ENCODE measurements at regions not wholly inside any gene's neighbourhood (a gene's known extent, or its start where the extent isn't known, plus 50 kb on each side); places are given as distances from the start of the nearest gene placed in this dataset.

- Histone ChIP-seq H3K4me3 (ENCODE audit: low read length) (no peak overlapping the region), H3K9ac (ENCODE audit: low read depth, low read length) (no peak overlapping the region), H3K36me3 (ENCODE audit: insufficient read depth, low read depth, low read length) (no peaks in the 10 kb centered on the region), H3K27me3 (ENCODE audit: insufficient read depth, low read length) (no peaks in the 10 kb centered on the region), H3K9me3 (ENCODE audit: insufficient read depth, low read depth, low read length) (no peaks in the 10 kb centered on the region), H3K27ac (ENCODE audit: low read length) (no peak overlapping the region), H3K4me1 (ENCODE audit: insufficient read depth, low read length) (no peaks in the 10 kb centered on the region)
Measured at GRCh38 chr6:114471450-114471849, 128.6 kb upstream of the HS3ST5 start.

GRCh38 chr6:114467931-114468330 lies 125.1 kb upstream of the HS3ST5 start:
- H3K4me3 ChIP-seq (ENCODE audit: low read length): no peak overlapping the region
- H3K9ac ChIP-seq (ENCODE audit: low read depth, low read length): no peak overlapping the region
- H3K27ac ChIP-seq (ENCODE audit: low read length): no peak overlapping the region
- H3K9me3 ChIP-seq (ENCODE audit: insufficient read depth, low read depth, low read length): no peaks in the 10 kb centered on the region
- no peaks in the 10 kb centered on the region for H3K4me1 ChIP-seq (ENCODE audit: insufficient read depth, low read length)
- no peaks in the 10 kb centered on the region for H3K27me3 ChIP-seq (ENCODE audit: insufficient read depth, low read length)
- H3K36me3 ChIP-seq (ENCODE audit: insufficient read depth, low read depth, low read length): no peaks in the 10 kb centered on the region

- H3K36me3 ChIP-seq (ENCODE audit: insufficient read depth, low read depth, low read length): no peaks in the 10 kb centered on the region
- no peaks in the 10 kb centered on the region for H3K4me1 ChIP-seq (ENCODE audit: insufficient read depth, low read length)
- no peaks in the 10 kb centered on the region for H3K27me3 ChIP-seq (ENCODE audit: insufficient read depth, low read length)
- H3K9me3 ChIP-seq (ENCODE audit: insufficient read depth, low read depth, low read length): no peaks in the 10 kb centered on the region
- no peak overlapping the region for H3K9ac ChIP-seq (ENCODE audit: low read depth, low read length)
- no peak overlapping the region for H3K27ac ChIP-seq (ENCODE audit: low read length)
- no peak overlapping the region for H3K4me3 ChIP-seq (ENCODE audit: low read length)
Measured at GRCh38 chr6:114465511-114465910, 122.7 kb upstream of the HS3ST5 start.

- Histone ChIP-seq H3K4me3 (ENCODE audit: low read length) (no peak overlapping the region), H3K9ac (ENCODE audit: low read depth, low read length) (no peak overlapping the region), H3K27me3 (ENCODE audit: insufficient read depth, low read length) (no peaks in the 10 kb centered on the region), H3K4me1 (ENCODE audit: insufficient read depth, low read length) (peaks cover 4% of the 10 kb centered on the region; the same call in 1 of the 2 replicates), H3K9me3 (ENCODE audit: insufficient read depth, low read depth, low read length) (no peaks in the 10 kb centered on the region), H3K27ac (ENCODE audit: low read length) (no peak overlapping the region), H3K36me3 (ENCODE audit: insufficient read depth, low read depth, low read length) (no peaks in the 10 kb centered on the region)
Measured at GRCh38 chr6:114453737-114454276, 111.0 kb upstream of the HS3ST5 start.

- Histone ChIP-seq H3K36me3 (ENCODE audit: insufficient read depth, low read depth, low read length) (no peaks in the 10 kb centered on the region), H3K27ac (ENCODE audit: low read length) (no peak overlapping the region)
Measured at GRCh38 chr6:114452785-114453401, 110.1 kb upstream of the HS3ST5 start.

GRCh38 chr6:114450631-114451030 lies 107.8 kb upstream of the HS3ST5 start:
- no peaks in the 10 kb centered on the region for H3K27me3 ChIP-seq (ENCODE audit: insufficient read depth, low read length)

More at GRCh38 chr6:114452785-114453401, 110.1 kb upstream of the HS3ST5 start:
- H3K9ac ChIP-seq (ENCODE audit: low read depth, low read length): no peak overlapping the region
- H3K4me3 ChIP-seq (ENCODE audit: low read length): no peak overlapping the region
- no peaks in the 10 kb centered on the region for H3K27me3 ChIP-seq (ENCODE audit: insufficient read depth, low read length)
- no peaks in the 10 kb centered on the region for H3K9me3 ChIP-seq (ENCODE audit: insufficient read depth, low read depth, low read length)
- H3K4me1 ChIP-seq (ENCODE audit: insufficient read depth, low read length): peaks cover 4% of the 10 kb centered on the region; the same call in 1 of the 2 replicates

GRCh38 chr6:114449659-114450058 lies 106.8 kb upstream of the HS3ST5 start:
- Histone ChIP-seq H3K27me3 (ENCODE audit: insufficient read depth, low read length) (no peaks in the 10 kb centered on the region), H3K4me3 (ENCODE audit: low read length) (no peak overlapping the region), H3K9me3 (ENCODE audit: insufficient read depth, low read depth, low read length) (no peaks in the 10 kb centered on the region), H3K4me1 (ENCODE audit: insufficient read depth, low read length) (peaks cover 4% of the 10 kb centered on the region; the same call in 1 of the 2 replicates), H3K27ac (ENCODE audit: low read length) (no peak overlapping the region), H3K36me3 (ENCODE audit: insufficient read depth, low read depth, low read length) (no peaks in the 10 kb centered on the region), H3K9ac (ENCODE audit: low read depth, low read length) (no peak overlapping the region)

More at GRCh38 chr6:114450631-114451030, 107.8 kb upstream of the HS3ST5 start:
- no peak overlapping the region for H3K27ac ChIP-seq (ENCODE audit: low read length)
- H3K4me3 ChIP-seq (ENCODE audit: low read length): no peak overlapping the region
- no peak overlapping the region for H3K9ac ChIP-seq (ENCODE audit: low read depth, low read length)
- H3K9me3 ChIP-seq (ENCODE audit: insufficient read depth, low read depth, low read length): no peaks in the 10 kb centered on the region
- peaks cover 4% of the 10 kb centered on the region; the same call in 1 of the 2 replicates for H3K4me1 ChIP-seq (ENCODE audit: insufficient read depth, low read length)
- H3K36me3 ChIP-seq (ENCODE audit: insufficient read depth, low read depth, low read length): no peaks in the 10 kb centered on the region

- Histone ChIP-seq H3K27me3 (ENCODE audit: insufficient read depth, low read length) (no peaks in the 10 kb centered on the region), H3K4me1 (ENCODE audit: insufficient read depth, low read length) (peaks cover 4% of the 10 kb centered on the region; the same call in 1 of the 2 replicates), H3K9ac (ENCODE audit: low read depth, low read length) (no peak overlapping the region), H3K4me3 (ENCODE audit: low read length) (no peak overlapping the region), H3K36me3 (ENCODE audit: insufficient read depth, low read depth, low read length) (no peaks in the 10 kb centered on the region), H3K9me3 (ENCODE audit: insufficient read depth, low read depth, low read length) (no peaks in the 10 kb centered on the region), H3K27ac (ENCODE audit: low read length) (no peak overlapping the region)
Measured at GRCh38 chr6:114446342-114446741, 103.5 kb upstream of the HS3ST5 start.

- Histone ChIP-seq H3K36me3 (ENCODE audit: insufficient read depth, low read depth, low read length) (no peaks in the 10 kb centered on the region), H3K27ac (ENCODE audit: low read length) (no peak overlapping the region), H3K27me3 (ENCODE audit: insufficient read depth, low read length) (no peaks in the 10 kb centered on the region), H3K4me3 (ENCODE audit: low read length) (no peak overlapping the region), H3K9ac (ENCODE audit: low read depth, low read length) (no peak overlapping the region), H3K9me3 (ENCODE audit: insufficient read depth, low read depth, low read length) (no peaks in the 10 kb centered on the region), H3K4me1 (ENCODE audit: insufficient read depth, low read length) (peaks cover 4% of the 10 kb centered on the region; the same call in 1 of the 2 replicates)
Measured at GRCh38 chr6:114445846-114446245, 103.0 kb upstream of the HS3ST5 start.

- Histone ChIP-seq H3K9me3 (ENCODE audit: insufficient read depth, low read depth, low read length) (no peaks in the 10 kb centered on the region), H3K27ac (ENCODE audit: low read length) (no peak overlapping the region), H3K4me1 (ENCODE audit: insufficient read depth, low read length) (0 out of 2 replicates have a peak, but pooled peaks cover 3% of the 10 kb centered on the region), H3K9ac (ENCODE audit: low read depth, low read length) (no peak overlapping the region), H3K36me3 (ENCODE audit: insufficient read depth, low read depth, low read length) (no peaks in the 10 kb centered on the region), H3K4me3 (ENCODE audit: low read length) (no peak overlapping the region), H3K27me3 (ENCODE audit: insufficient read depth, low read length) (no peaks in the 10 kb centered on the region)
Measured at GRCh38 chr6:114439411-114439810, 96.6 kb upstream of the HS3ST5 start.

- Histone ChIP-seq H3K27me3 (ENCODE audit: insufficient read depth, low read length) (no peaks in the 10 kb centered on the region), H3K4me3 (ENCODE audit: low read length) (no peak overlapping the region), H3K9me3 (ENCODE audit: insufficient read depth, low read depth, low read length) (no peaks in the 10 kb centered on the region), H3K4me1 (ENCODE audit: insufficient read depth, low read length) (0 out of 2 replicates have a peak, but pooled peaks cover 3% of the 10 kb centered on the region), H3K27ac (ENCODE audit: low read length) (no peak overlapping the region), H3K36me3 (ENCODE audit: insufficient read depth, low read depth, low read length) (no peaks in the 10 kb centered on the region), H3K9ac (ENCODE audit: low read depth, low read length) (no peak overlapping the region)
Measured at GRCh38 chr6:114437235-114437634, 94.4 kb upstream of the HS3ST5 start.

- no peaks in the 10 kb centered on the region for H3K9me3 ChIP-seq (ENCODE audit: insufficient read depth, low read depth, low read length)
- H3K4me3 ChIP-seq (ENCODE audit: low read length): no peak overlapping the region
- H3K27ac ChIP-seq (ENCODE audit: low read length): no peak overlapping the region
- H3K27me3 ChIP-seq (ENCODE audit: insufficient read depth, low read length): no peaks in the 10 kb centered on the region
- H3K4me1 ChIP-seq (ENCODE audit: insufficient read depth, low read length): peaks cover 5% of the 10 kb centered on the region; the same call in 1 of the 2 replicates
- H3K9ac ChIP-seq (ENCODE audit: low read depth, low read length): no peak overlapping the region
- no peaks in the 10 kb centered on the region for H3K36me3 ChIP-seq (ENCODE audit: insufficient read depth, low read depth, low read length)
Measured at GRCh38 chr6:114436691-114437090, 93.9 kb upstream of the HS3ST5 start.

All from iPS-20b (cell line).